ENCODE measurements at regions not wholly inside any gene's neighbourhood (a gene's known extent, or its start where the extent isn't known, plus 50 kb on each side); places are given as distances from the start of the nearest gene placed in this dataset.

- intact Hi-C loops (cut with micrococcal nuclease): no loop called here
- TF ChIP-seq CTCF (IDR thresholded peaks at IDR 0.05): no peak
- CTCF ChIA-PET: no interaction called here
These were observed 1367.5 kb downstream of the AACS start for GRCh38 chr12:126432780-126433179.

GRCh38 chr12:126434412-126434985, 1369.3 kb downstream of the AACS start:
- ATAC-seq (no peak), DNase-seq (no peak)
- Mint-ChIP-seq H3K36me3 (ENCODE audit: low read depth) (no peaks in the 10 kb centered on the region), H3K4me3 (no peak overlapping the region), H3K9me3 (peaks cover 9% of the 10 kb centered on the region), H3K4me1 (ENCODE audit: low read depth) (no peaks in the 10 kb centered on the region), H3K27me3 (no peaks in the 10 kb centered on the region), H3K27ac (no peak overlapping the region)
- intact Hi-C loops (cut with micrococcal nuclease): no loop called here
- TF ChIP-seq CTCF (IDR thresholded peaks at IDR 0.05): no peak
- POLR2A ChIA-PET: no interaction called here
- CTCF ChIA-PET: no interaction called here

More at GRCh38 chr12:126432780-126433179, 1367.5 kb downstream of the AACS start:
- Mint-ChIP-seq H3K4me3 (no peak overlapping the region), H3K27ac (no peak overlapping the region), H3K36me3 (ENCODE audit: low read depth) (no peaks in the 10 kb centered on the region), H3K27me3 (no peaks in the 10 kb centered on the region), H3K9me3 (peaks cover 14% of the 10 kb centered on the region), H3K4me1 (ENCODE audit: low read depth) (no peaks in the 10 kb centered on the region)
- no peak for DNase-seq
- no peak for ATAC-seq
- POLR2A ChIA-PET: no interaction called here

DNA sequence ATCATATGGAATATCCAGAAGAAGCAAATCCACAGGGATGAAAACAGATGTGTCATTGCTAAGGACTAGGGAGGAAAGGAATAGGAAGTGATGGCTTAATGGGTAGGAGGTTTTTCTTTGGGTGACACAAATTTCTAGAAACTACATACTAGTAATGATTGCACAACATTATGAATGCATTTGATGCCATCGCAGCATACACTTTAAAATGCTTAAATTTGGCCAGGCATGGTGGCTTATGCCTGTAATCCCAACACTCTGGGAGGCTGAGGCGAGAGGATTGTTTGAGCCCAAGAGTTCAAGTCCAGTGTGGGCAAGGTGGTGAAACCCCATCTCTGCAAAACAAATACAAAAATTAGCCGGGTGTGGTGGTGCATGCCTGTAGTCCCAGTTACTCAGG, 1370.8 kb downstream of the AACS start:
- ChIA-PET CTCF (no interaction called here), POLR2A (no interaction called here)
- TF ChIP-seq CTCF (IDR thresholded peaks at IDR 0.05): no peak
- H3K36me3 Mint-ChIP-seq (ENCODE audit: low read depth): no peaks in the 10 kb centered on the region
- ATAC-seq: no peak
- DNase-seq: no peak
- H3K4me1 Mint-ChIP-seq (ENCODE audit: low read depth): no peaks in the 10 kb centered on the region
- peaks cover 2% of the 10 kb centered on the region for H3K9me3 Mint-ChIP-seq
- no peaks in the 10 kb centered on the region for H3K27me3 Mint-ChIP-seq
- no peak overlapping the region for H3K27ac Mint-ChIP-seq
- intact Hi-C loops (cut with micrococcal nuclease): no loop called here
- H3K4me3 Mint-ChIP-seq: no peak overlapping the region

- Mint-ChIP-seq H3K27me3 (no peaks in the 10 kb centered on the region), H3K4me3 (no peak overlapping the region), H3K4me1 (ENCODE audit: low read depth) (no peaks in the 10 kb centered on the region), H3K9me3 (peaks cover 2% of the 10 kb centered on the region), H3K36me3 (ENCODE audit: low read depth) (no peaks in the 10 kb centered on the region), H3K27ac (no peak overlapping the region)
- no peak for TF ChIP-seq CTCF (IDR thresholded peaks at IDR 0.05)
- ATAC-seq (no peak), DNase-seq (no peak)
- ChIA-PET POLR2A (no interaction called here), CTCF (no interaction called here)
- intact Hi-C loops (cut with micrococcal nuclease): no loop called here
These were observed 1372.7 kb downstream of the AACS start for GRCh38 chr12:126437934-126438333.

DNA sequence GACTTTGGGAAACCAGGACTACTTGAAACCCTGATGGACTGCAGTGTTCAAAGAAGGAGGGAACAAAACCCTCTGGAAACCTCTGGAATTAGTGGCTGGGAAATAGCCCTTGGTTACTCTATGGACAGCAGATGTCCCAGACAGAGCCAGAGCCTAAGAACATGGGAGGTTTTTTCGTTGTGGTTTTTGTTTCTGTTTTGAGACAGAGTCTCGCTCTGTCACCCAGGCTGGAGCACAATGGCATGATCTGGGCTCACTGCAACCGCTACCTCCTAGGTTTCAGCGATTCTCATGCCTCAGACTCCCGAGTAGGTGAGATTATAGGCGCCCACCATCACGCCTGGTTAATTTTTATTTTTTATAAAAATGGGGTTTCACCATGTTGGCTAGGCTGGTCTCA, 1378.7 kb downstream of the AACS start:
- Mint-ChIP-seq H3K4me3 (no peak overlapping the region), H3K27ac (no peak overlapping the region), H3K27me3 (no peaks in the 10 kb centered on the region), H3K36me3 (ENCODE audit: low read depth) (no peaks in the 10 kb centered on the region), H3K9me3 (peaks cover 7% of the 10 kb centered on the region), H3K4me1 (ENCODE audit: low read depth) (no peaks in the 10 kb centered on the region)
- ATAC-seq (no peak), DNase-seq (no peak)
- no peak for TF ChIP-seq CTCF (IDR thresholded peaks at IDR 0.05)
- ChIA-PET CTCF (no interaction called here), POLR2A (no interaction called here)
- intact Hi-C loops (cut with micrococcal nuclease): no loop called here
